Stimulated activated naive B cell treated with anti-CD40 and anti-IgM and Interleukin-4, amounts not matched to agents 10 μg/mL and 1 μg/mL and 100 μg/mL, for 72 hours (primary cell): ENCODE measurements at regions not wholly inside any gene's neighbourhood (a gene's known extent, or its start where the extent isn't known, plus 50 kb on each side); places are given as distances from the start of the nearest gene placed in this dataset.

Experiments used
- ATAC-seq, 2 donors: fragments of 150-1000 bp; cut with Tn5 transposase; replicated peaks; 2 replicates each; pipeline ENCODE4 v1.10.0; 2021; ENCODE audit warnings: moderate library complexity in 1 of 2
- DNase-seq: peaks from one replicate; pipeline ENCODE4 v3.0.0; 2021
- H3K27ac Mint-ChIP-seq: one replicate; pipeline ENCODE4 v1.8.0; 2022; ENCODE audit warnings: mild to moderate bottlenecking, mixed read lengths
- H3K27me3 Mint-ChIP-seq, 2 donors: one replicate each; pipeline ENCODE4 v1.8.0; 2022; ENCODE audit warnings: mixed read lengths in 2 of 2
- H3K36me3 Mint-ChIP-seq, 2 donors: one replicate each; pipeline ENCODE4 v1.8.0; 2022; ENCODE audit warnings: mixed read lengths in 2 of 2, mild to moderate bottlenecking in 1 of 2
- H3K4me1 Mint-ChIP-seq, 2 donors: one replicate each; pipeline ENCODE4 v1.8.0; 2022; ENCODE audit warnings: mixed read lengths in 2 of 2, mild to moderate bottlenecking in 1 of 2
- H3K4me3 Mint-ChIP-seq, 2 donors: one replicate each; pipeline ENCODE4 v1.8.0; 2022; ENCODE audit warnings: mild to moderate bottlenecking in 2 of 2, mixed read lengths in 2 of 2, moderate library complexity in 1 of 2
- H3K9me3 Mint-ChIP-seq, 2 donors: one replicate each; pipeline ENCODE4 v1.8.0; 2022; ENCODE audit warnings: mixed read lengths in 2 of 2, mild to moderate bottlenecking in 1 of 2

- ATAC-seq: no peak
- Mint-ChIP-seq H3K4me1 (no peaks in the 10 kb centered on the region), H3K36me3 (no peaks in the 10 kb centered on the region), H3K27me3 (peaks cover 6 to 8% of the 10 kb centered on the region in 2 donors), H3K9me3 (no peaks in the 10 kb centered on the region), H3K27ac (no peak overlapping the region), H3K4me3 (no peak overlapping the region)
- no peak for DNase-seq
Measured at GRCh38 chr10:61181832-61182231, 237.8 kb upstream of the RHOBTB1 start.

- no peaks in the 10 kb centered on the region for H3K4me1 Mint-ChIP-seq
- H3K9me3 Mint-ChIP-seq: no peaks in the 10 kb centered on the region
- DNase-seq (no peak), ATAC-seq (no peak)
- H3K27me3 Mint-ChIP-seq: peaks cover 6 to 8% of the 10 kb centered on the region in 2 donors
- H3K36me3 Mint-ChIP-seq: no peaks in the 10 kb centered on the region
- H3K27ac Mint-ChIP-seq: no peak overlapping the region
- H3K4me3 Mint-ChIP-seq: no peak overlapping the region
Measured at GRCh38 chr10:61179771-61180170, 235.8 kb upstream of the RHOBTB1 start.

GRCh38 chr10:61176424-61176823 is 232.4 kb upstream of the RHOBTB1 start:
- H3K27me3 Mint-ChIP-seq: peaks cover 12% of the 10 kb centered on the region in 2 donors

GRCh38 chr10:61175316-61175715 is 231.3 kb upstream of the RHOBTB1 start:
- no peak for DNase-seq
- H3K36me3 Mint-ChIP-seq: no peaks in the 10 kb centered on the region

More at GRCh38 chr10:61176424-61176823, 232.4 kb upstream of the RHOBTB1 start:
- Mint-ChIP-seq H3K27ac (no peak overlapping the region), H3K4me1 (no peaks in the 10 kb centered on the region), H3K4me3 (no peak overlapping the region), H3K36me3 (no peaks in the 10 kb centered on the region), H3K9me3 (no peaks in the 10 kb centered on the region)
- DNase-seq: no peak
- ATAC-seq: no peak

GRCh38 chr10:61173450-61173849 is 229.5 kb upstream of the RHOBTB1 start:
- ATAC-seq (no peak), DNase-seq (no peak)
- Mint-ChIP-seq H3K27me3 (peaks cover 8 to 11% of the 10 kb centered on the region in 2 donors), H3K36me3 (no peaks in the 10 kb centered on the region), H3K4me1 (no peaks in the 10 kb centered on the region), H3K4me3 (no peak overlapping the region), H3K27ac (no peak overlapping the region), H3K9me3 (no peaks in the 10 kb centered on the region)

More at GRCh38 chr10:61175316-61175715, 231.3 kb upstream of the RHOBTB1 start:
- peaks cover 11 to 14% of the 10 kb centered on the region in 2 donors for H3K27me3 Mint-ChIP-seq
- H3K4me3 Mint-ChIP-seq: no peak overlapping the region
- H3K27ac Mint-ChIP-seq: no peak overlapping the region
- no peak for ATAC-seq
- no peaks in the 10 kb centered on the region for H3K4me1 Mint-ChIP-seq
- H3K9me3 Mint-ChIP-seq: no peaks in the 10 kb centered on the region

GRCh38 chr10:61172182-61172926 is 228.4 kb upstream of the RHOBTB1 start:
- no peaks in the 10 kb centered on the region for H3K4me1 Mint-ChIP-seq
- no peaks in the 10 kb centered on the region for H3K36me3 Mint-ChIP-seq
- peaks cover 8 to 11% of the 10 kb centered on the region in 2 donors for H3K27me3 Mint-ChIP-seq
- ATAC-seq: no peak
- peaks cover 3 to 6% of the 10 kb centered on the region in 2 donors for H3K9me3 Mint-ChIP-seq
- H3K27ac Mint-ChIP-seq: no peak overlapping the region
- DNase-seq: no peak
- H3K4me3 Mint-ChIP-seq: no peak overlapping the region

GRCh38 chr10:61170594-61170993 is 226.6 kb upstream of the RHOBTB1 start:
- DNase-seq (no peak), ATAC-seq (no peak)
- peaks cover 8 to 11% of the 10 kb centered on the region in 2 donors for H3K27me3 Mint-ChIP-seq
- no peak overlapping the region for H3K4me3 Mint-ChIP-seq
- no peaks in the 10 kb centered on the region for H3K4me1 Mint-ChIP-seq
- peaks cover 3 to 6% of the 10 kb centered on the region in 2 donors for H3K9me3 Mint-ChIP-seq
- H3K36me3 Mint-ChIP-seq: no peaks in the 10 kb centered on the region
- no peak overlapping the region for H3K27ac Mint-ChIP-seq

- Mint-ChIP-seq H3K4me3 (no peak overlapping the region), H3K27me3 (peaks cover 8 to 11% of the 10 kb centered on the region in 2 donors), H3K36me3 (no peaks in the 10 kb centered on the region), H3K4me1 (no peaks in the 10 kb centered on the region), H3K27ac (no peak overlapping the region), H3K9me3 (peaks cover 3 to 6% of the 10 kb centered on the region in 2 donors)
- ATAC-seq: no peak
- DNase-seq: no peak
Measured at GRCh38 chr10:61169294-61169693, 225.3 kb upstream of the RHOBTB1 start.

GRCh38 chr10:61166489-61166888 is 222.5 kb upstream of the RHOBTB1 start:
- peaks cover 4 to 14% of the 10 kb centered on the region in 2 donors for H3K27me3 Mint-ChIP-seq
- DNase-seq: no peak
- no peak overlapping the region for H3K4me3 Mint-ChIP-seq
- H3K9me3 Mint-ChIP-seq: peaks cover 3 to 6% of the 10 kb centered on the region in 2 donors
- no peaks in the 10 kb centered on the region for H3K4me1 Mint-ChIP-seq
- no peak overlapping the region for H3K27ac Mint-ChIP-seq
- H3K36me3 Mint-ChIP-seq: no peaks in the 10 kb centered on the region
- ATAC-seq: no peak

GRCh38 chr10:61166065-61166464 is 222.1 kb upstream of the RHOBTB1 start:
- no peaks in the 10 kb centered on the region for H3K36me3 Mint-ChIP-seq
- no peaks in the 10 kb centered on the region for H3K4me1 Mint-ChIP-seq
- ATAC-seq: no peak
- no peak overlapping the region for H3K4me3 Mint-ChIP-seq
- no peak for DNase-seq
- peaks cover 4 to 10% of the 10 kb centered on the region in 2 donors for H3K27me3 Mint-ChIP-seq
- no peak overlapping the region for H3K27ac Mint-ChIP-seq
- H3K9me3 Mint-ChIP-seq: peaks cover 3 to 6% of the 10 kb centered on the region in 2 donors

- Mint-ChIP-seq H3K9me3 (peaks cover 3 to 6% of the 10 kb centered on the region in 2 donors), H3K36me3 (no peaks in the 10 kb centered on the region), H3K4me3 (no peak overlapping the region), H3K4me1 (no peaks in the 10 kb centered on the region), H3K27ac (no peak overlapping the region), H3K27me3 (peaks cover 4 to 9% of the 10 kb centered on the region in 2 donors)
- DNase-seq (no peak), ATAC-seq (no peak)
Measured at GRCh38 chr10:61164458-61165160, 220.6 kb upstream of the RHOBTB1 start.

GRCh38 chr10:61163403-61163802 is 219.4 kb upstream of the RHOBTB1 start:
- no peak for DNase-seq
- peaks cover 3 to 6% of the 10 kb centered on the region in 2 donors for H3K9me3 Mint-ChIP-seq
- H3K27me3 Mint-ChIP-seq: peaks cover 4 to 9% of the 10 kb centered on the region in 2 donors

GRCh38 chr10:61160253-61160652 is 216.3 kb upstream of the RHOBTB1 start:
- Mint-ChIP-seq H3K27me3 (peaks cover 9% of the 10 kb centered on the region in 2 donors), H3K4me1 (no peaks in the 10 kb centered on the region), H3K9me3 (no peaks in the 10 kb centered on the region), H3K27ac (no peak overlapping the region), H3K36me3 (no peaks in the 10 kb centered on the region), H3K4me3 (no peak overlapping the region)
- DNase-seq (no peak), ATAC-seq (no peak)

More at GRCh38 chr10:61163403-61163802, 219.4 kb upstream of the RHOBTB1 start:
- no peak overlapping the region for H3K27ac Mint-ChIP-seq
- no peaks in the 10 kb centered on the region for H3K4me1 Mint-ChIP-seq
- no peak for ATAC-seq
- H3K4me3 Mint-ChIP-seq: no peak overlapping the region
- no peaks in the 10 kb centered on the region for H3K36me3 Mint-ChIP-seq

GRCh38 chr10:61159253-61159652 is 215.3 kb upstream of the RHOBTB1 start:
- no peaks in the 10 kb centered on the region for H3K9me3 Mint-ChIP-seq
- H3K27ac Mint-ChIP-seq: no peak overlapping the region
- H3K4me1 Mint-ChIP-seq: no peaks in the 10 kb centered on the region
- H3K27me3 Mint-ChIP-seq: peaks cover 9 to 14% of the 10 kb centered on the region in 2 donors
- no peaks in the 10 kb centered on the region for H3K36me3 Mint-ChIP-seq
- H3K4me3 Mint-ChIP-seq: no peak overlapping the region
- no peak for DNase-seq
- no peak for ATAC-seq

GRCh38 chr10:61157182-61157581 is 213.2 kb upstream of the RHOBTB1 start:
- Mint-ChIP-seq H3K27me3 (peaks cover 1 to 9% of the 10 kb centered on the region in 2 donors), H3K4me1 (peaks cover 0 to 5% of the 10 kb centered on the region in 2 donors)

More at GRCh38 chr10:61157182-61157581, 213.2 kb upstream of the RHOBTB1 start:
- DNase-seq (no peak), ATAC-seq (no peak)
- Mint-ChIP-seq H3K9me3 (no peaks in the 10 kb centered on the region), H3K36me3 (no peaks in the 10 kb centered on the region), H3K27ac (no peak overlapping the region), H3K4me3 (no peak overlapping the region)
